ENCODE measurements at regions not wholly inside any gene's neighbourhood (a gene's known extent, or its start where the extent isn't known, plus 50 kb on each side); places are given as distances from the start of the nearest gene placed in this dataset.

DNA sequence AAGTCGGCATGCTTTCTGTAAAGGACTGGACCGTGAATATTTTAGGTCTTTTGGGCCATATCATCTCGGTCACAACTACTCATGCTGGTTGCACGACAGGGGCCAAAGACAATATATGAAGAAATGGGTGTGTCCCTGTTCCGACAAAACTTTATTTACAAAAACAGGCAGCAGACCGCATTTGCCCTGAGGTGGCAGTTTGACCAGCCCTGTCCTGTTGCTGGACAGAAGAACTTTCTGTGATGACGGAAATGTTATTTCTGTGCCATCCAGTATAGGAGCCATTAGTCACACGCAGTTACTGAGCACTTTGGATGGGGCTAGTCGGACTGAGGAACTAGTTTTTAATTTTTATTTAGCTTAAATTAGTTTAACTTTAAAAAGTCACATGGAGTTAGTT, 112.8 kb upstream of the CARD11 start:
- Histone ChIP-seq H3K79me2 (replicated peaks; ENCODE audit: insufficient read depth, low read length) (no peaks in the 10 kb centered on the region), H3K27me3 (ENCODE audit: insufficient read depth, low read depth, low read length) (no peaks in the 10 kb centered on the region), H3K36me3 (ENCODE audit: insufficient read depth, low read length) (no peaks in the 10 kb centered on the region), H4K20me1 (ENCODE audit: insufficient read depth) (no peaks in the 10 kb centered on the region), H3K9me2 (ENCODE audit: insufficient read depth, low read length) (no peaks in the 10 kb centered on the region), H3F3A (ENCODE audit: insufficient read depth, low read length, poor library complexity, severe bottlenecking) (no peaks in the 10 kb centered on the region), H3K4me3 (ENCODE audit: low read length) (no peak overlapping the region), H3K9me3 (ENCODE audit: low read length) (no peaks in the 10 kb centered on the region), H3K4me2 (ENCODE audit: low read length) (no peak overlapping the region), H3K9ac (ENCODE audit: low read length) (no peak overlapping the region), H2AFZ (ENCODE audit: low read depth, low read length) (no peak overlapping the region), H3K27ac (ENCODE audit: low read length) (no peak overlapping the region)
- TF ChIP-seq SMC3 (conservative IDR thresholded peaks at IDR 0.05; ENCODE audit: poor library complexity) (no peak), MXI1 (conservative IDR thresholded peaks at IDR 0.05; ENCODE audit: poor library complexity, severe bottlenecking) (no peak), TAF1 (IDR thresholded peaks at IDR 0.05; ENCODE audit: low read depth) (no peak), POLR2AphosphoS5 (IDR thresholded peaks at IDR 0.05) (no peak), EP300 (conservative IDR thresholded peaks at IDR 0.05; ENCODE audit: poor library complexity, severe bottlenecking) (no peak), EZH2 (IDR thresholded peaks at IDR 0.05; ENCODE audit: borderline replicate concordance, insufficient read depth, low read length, poor library complexity, severe bottlenecking) (no peak), RAD21 (conservative IDR thresholded peaks at IDR 0.05) (no peak)
- TF ChIP-seq, protein P1, sequence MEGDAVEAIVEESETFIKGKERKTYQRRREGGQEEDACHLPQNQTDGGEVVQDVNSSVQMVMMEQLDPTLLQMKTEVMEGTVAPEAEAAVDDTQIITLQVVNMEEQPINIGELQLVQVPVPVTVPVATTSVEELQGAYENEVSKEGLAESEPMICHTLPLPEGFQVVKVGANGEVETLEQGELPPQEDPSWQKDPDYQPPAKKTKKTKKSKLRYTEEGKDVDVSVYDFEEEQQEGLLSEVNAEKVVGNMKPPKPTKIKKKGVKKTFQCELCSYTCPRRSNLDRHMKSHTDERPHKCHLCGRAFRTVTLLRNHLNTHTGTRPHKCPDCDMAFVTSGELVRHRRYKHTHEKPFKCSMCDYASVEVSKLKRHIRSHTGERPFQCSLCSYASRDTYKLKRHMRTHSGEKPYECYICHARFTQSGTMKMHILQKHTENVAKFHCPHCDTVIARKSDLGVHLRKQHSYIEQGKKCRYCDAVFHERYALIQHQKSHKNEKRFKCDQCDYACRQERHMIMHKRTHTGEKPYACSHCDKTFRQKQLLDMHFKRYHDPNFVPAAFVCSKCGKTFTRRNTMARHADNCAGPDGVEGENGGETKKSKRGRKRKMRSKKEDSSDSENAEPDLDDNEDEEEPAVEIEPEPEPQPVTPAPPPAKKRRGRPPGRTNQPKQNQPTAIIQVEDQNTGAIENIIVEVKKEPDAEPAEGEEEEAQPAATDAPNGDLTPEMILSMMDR (IDR thresholded peaks at IDR 0.05; ENCODE audit: poor library complexity, severe bottlenecking): no peak
- TF ChIP-seq, protein P2, sequence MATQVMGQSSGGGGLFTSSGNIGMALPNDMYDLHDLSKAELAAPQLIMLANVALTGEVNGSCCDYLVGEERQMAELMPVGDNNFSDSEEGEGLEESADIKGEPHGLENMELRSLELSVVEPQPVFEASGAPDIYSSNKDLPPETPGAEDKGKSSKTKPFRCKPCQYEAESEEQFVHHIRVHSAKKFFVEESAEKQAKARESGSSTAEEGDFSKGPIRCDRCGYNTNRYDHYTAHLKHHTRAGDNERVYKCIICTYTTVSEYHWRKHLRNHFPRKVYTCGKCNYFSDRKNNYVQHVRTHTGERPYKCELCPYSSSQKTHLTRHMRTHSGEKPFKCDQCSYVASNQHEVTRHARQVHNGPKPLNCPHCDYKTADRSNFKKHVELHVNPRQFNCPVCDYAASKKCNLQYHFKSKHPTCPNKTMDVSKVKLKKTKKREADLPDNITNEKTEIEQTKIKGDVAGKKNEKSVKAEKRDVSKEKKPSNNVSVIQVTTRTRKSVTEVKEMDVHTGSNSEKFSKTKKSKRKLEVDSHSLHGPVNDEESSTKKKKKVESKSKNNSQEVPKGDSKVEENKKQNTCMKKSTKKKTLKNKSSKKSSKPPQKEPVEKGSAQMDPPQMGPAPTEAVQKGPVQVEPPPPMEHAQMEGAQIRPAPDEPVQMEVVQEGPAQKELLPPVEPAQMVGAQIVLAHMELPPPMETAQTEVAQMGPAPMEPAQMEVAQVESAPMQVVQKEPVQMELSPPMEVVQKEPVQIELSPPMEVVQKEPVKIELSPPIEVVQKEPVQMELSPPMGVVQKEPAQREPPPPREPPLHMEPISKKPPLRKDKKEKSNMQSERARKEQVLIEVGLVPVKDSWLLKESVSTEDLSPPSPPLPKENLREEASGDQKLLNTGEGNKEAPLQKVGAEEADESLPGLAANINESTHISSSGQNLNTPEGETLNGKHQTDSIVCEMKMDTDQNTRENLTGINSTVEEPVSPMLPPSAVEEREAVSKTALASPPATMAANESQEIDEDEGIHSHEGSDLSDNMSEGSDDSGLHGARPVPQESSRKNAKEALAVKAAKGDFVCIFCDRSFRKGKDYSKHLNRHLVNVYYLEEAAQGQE (IDR thresholded peaks at IDR 0.05; ENCODE audit: borderline replicate concordance): no peak

DNA sequence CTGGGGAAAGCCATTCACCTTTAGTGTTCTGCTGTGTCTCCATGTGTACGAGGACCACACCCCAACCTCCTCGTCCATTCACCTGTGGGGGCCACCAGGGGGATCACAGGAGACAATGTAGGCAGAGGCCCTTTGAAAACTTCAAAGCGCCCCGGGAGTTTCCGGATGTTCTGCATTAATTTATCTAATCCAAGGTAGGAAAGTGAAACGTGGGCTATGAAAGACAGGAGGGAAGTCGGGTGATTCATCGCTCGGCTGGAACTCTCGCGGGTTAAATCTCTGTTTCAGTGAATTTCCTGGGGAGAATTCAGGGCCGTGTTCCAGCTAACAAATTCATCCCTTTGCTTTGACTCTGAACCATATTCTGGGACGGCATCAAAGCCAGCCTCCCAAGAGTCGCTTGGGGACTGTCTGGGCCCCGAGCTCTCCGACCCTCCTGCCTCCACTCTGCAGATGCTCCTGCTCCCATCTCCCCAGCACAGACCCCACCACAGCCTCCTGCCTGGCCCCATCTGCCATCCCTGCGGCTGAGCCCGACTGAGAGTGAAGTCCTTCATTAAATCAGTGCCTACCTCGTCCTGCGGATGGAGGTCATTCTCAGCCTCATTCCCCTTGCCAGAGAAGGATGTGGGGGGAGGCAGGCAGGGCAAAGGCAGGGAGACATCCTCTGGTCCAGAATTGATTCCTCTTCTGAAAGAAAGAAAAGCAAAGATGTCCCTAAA, 114.1 kb upstream of the CARD11 start:
- Histone ChIP-seq H3K79me2 (replicated peaks; ENCODE audit: insufficient read depth, low read length) (no peaks in the 10 kb centered on the region), H3K27ac (ENCODE audit: low read length) (no peak overlapping the region), H3K9ac (ENCODE audit: low read length) (no peak overlapping the region), H3K27me3 (ENCODE audit: insufficient read depth, low read depth, low read length) (no peaks in the 10 kb centered on the region), H3K9me3 (ENCODE audit: low read length) (no peaks in the 10 kb centered on the region), H3K36me3 (ENCODE audit: insufficient read depth, low read length) (no peaks in the 10 kb centered on the region), H3K4me2 (ENCODE audit: low read length) (no peak overlapping the region), H4K20me1 (ENCODE audit: insufficient read depth) (no peaks in the 10 kb centered on the region), H3K4me3 (ENCODE audit: low read length) (no peak overlapping the region), H3F3A (ENCODE audit: insufficient read depth, low read length, poor library complexity, severe bottlenecking) (no peaks in the 10 kb centered on the region), H2AFZ (ENCODE audit: low read depth, low read length) (no peak overlapping the region), H3K9me2 (ENCODE audit: insufficient read depth, low read length) (no peaks in the 10 kb centered on the region)
- TF ChIP-seq RAD21 (conservative IDR thresholded peaks at IDR 0.05): no peak
- no peak for TF ChIP-seq TAF1 (IDR thresholded peaks at IDR 0.05; ENCODE audit: low read depth)
- TF ChIP-seq EZH2 (IDR thresholded peaks at IDR 0.05; ENCODE audit: borderline replicate concordance, insufficient read depth, low read length, poor library complexity, severe bottlenecking): no peak
- TF ChIP-seq MXI1 (conservative IDR thresholded peaks at IDR 0.05; ENCODE audit: poor library complexity, severe bottlenecking): no peak
- TF ChIP-seq, protein P2 (IDR thresholded peaks at IDR 0.05; ENCODE audit: borderline replicate concordance): no peak
- TF ChIP-seq, protein P1 (IDR thresholded peaks at IDR 0.05; ENCODE audit: poor library complexity, severe bottlenecking): no peak
- no peak for TF ChIP-seq EP300 (conservative IDR thresholded peaks at IDR 0.05; ENCODE audit: poor library complexity, severe bottlenecking)
- TF ChIP-seq SMC3 (conservative IDR thresholded peaks at IDR 0.05; ENCODE audit: poor library complexity): no peak
- TF ChIP-seq POLR2AphosphoS5 (IDR thresholded peaks at IDR 0.05): no peak

Measured in neural cell (in vitro differentiated cells).